ENCODE measurements at regions not wholly inside any gene's neighbourhood (a gene's known extent, or its start where the extent isn't known, plus 50 kb on each side); places are given as distances from the start of the nearest gene placed in this dataset.
"Not testable (repeated sequence)": the region's sequence is repeated elsewhere in the genome, so short reads cannot be mapped to it uniquely, and the experiment has no call there.

- not testable (repeated sequence) for H3K9ac ChIP-seq (ENCODE audit: extremely low read depth, insufficient read length, low read length); H3K27me3 ChIP-seq (ENCODE audit: insufficient read depth, low read length); H2AK5ac ChIP-seq (ENCODE audit: insufficient read length, low read length); H2BK15ac ChIP-seq (ENCODE audit: low read depth, low read length); H3K4me3 Mint-ChIP-seq; H3K18ac ChIP-seq (ENCODE audit: insufficient read length, low read depth, low read length); H2AFZ ChIP-seq (ENCODE audit: low read length); H2BK120ac ChIP-seq (ENCODE audit: low read depth, low read length, poor library complexity, severe bottlenecking); H3T11ph ChIP-seq (ENCODE audit: low read length); H3K27ac Mint-ChIP-seq; H3K23me2 ChIP-seq (ENCODE audit: insufficient read length, low read depth, low read length, poor library complexity, severe bottlenecking); H3K4me2 ChIP-seq (ENCODE audit: insufficient read depth, insufficient read length, low read length); H3K4me1 Mint-ChIP-seq; H3K4ac ChIP-seq (ENCODE audit: low read depth, low read length); H3K27me3 Mint-ChIP-seq (ENCODE audit: low read depth); H4K91ac ChIP-seq (ENCODE audit: insufficient read length, low read depth, low read length); H2BK5ac ChIP-seq (ENCODE audit: insufficient read length, low read length); H4K5ac ChIP-seq (ENCODE audit: insufficient read length, low read depth, low read length); H2BK20ac ChIP-seq (ENCODE audit: low read depth, low read length, poor library complexity, severe bottlenecking); H3K79me1 ChIP-seq (ENCODE audit: insufficient read depth, low read depth, low read length, poor library complexity, severe bottlenecking); H4K8ac ChIP-seq (replicated peaks; ENCODE audit: insufficient read length, low read depth, low read length); H3K14ac ChIP-seq (ENCODE audit: insufficient read depth, low read length); H4K20me1 ChIP-seq (ENCODE audit: control insufficient read depth, insufficient read depth, insufficient read length); H2BK12ac ChIP-seq (ENCODE audit: insufficient read length, low read depth, low read length); H3K4me1 ChIP-seq (ENCODE audit: insufficient read depth, low read length); H3K27ac ChIP-seq (ENCODE audit: insufficient read length, low read depth, low read length); H3K23ac ChIP-seq (ENCODE audit: insufficient read length, low read depth, low read length); H3K56ac ChIP-seq (ENCODE audit: insufficient read length, low read depth, low read length); H3K79me2 ChIP-seq (ENCODE audit: insufficient read depth, low read length)
- peak; percentile 28 for DNase-seq
- peaks cover 7 to 12% (median 10%) of the 10 kb centered on the region in 3 experiments for H3K36me3 Mint-ChIP-seq (ENCODE audit: insufficient read depth in 1 of 3, low read depth in 3 of 3)
- H3K9me3 ChIP-seq (ENCODE audit: control insufficient read depth, low read depth, low read length), result peaks cover 11% of the 10 kb centered on the region
- H3K9me3 Mint-ChIP-seq, result peaks cover 12 to 13% of the 10 kb centered on the region in 2 experiments
- TF ChIP-seq CTCF (conservative IDR thresholded peaks at IDR 0.05), result peak; percentile 62
- no CpG with 5 or more reads among the region's 14 CpGs for WGBS (ENCODE audit: extremely low coverage, insufficient read length, low lambda C conversion rate)
Observed at GRCh38 chr16:13739621-13740373, 180.2 kb upstream of the ERCC4 start.
